ENCODE measurements at regions not wholly inside any gene's neighbourhood (a gene's known extent, or its start where the extent isn't known, plus 50 kb on each side); places are given as distances from the start of the nearest gene placed in this dataset.

GRCh38 chr14:30803185-30803584 is 71.2 kb upstream of the COCH start:
- TF ChIP-seq, protein P1, sequence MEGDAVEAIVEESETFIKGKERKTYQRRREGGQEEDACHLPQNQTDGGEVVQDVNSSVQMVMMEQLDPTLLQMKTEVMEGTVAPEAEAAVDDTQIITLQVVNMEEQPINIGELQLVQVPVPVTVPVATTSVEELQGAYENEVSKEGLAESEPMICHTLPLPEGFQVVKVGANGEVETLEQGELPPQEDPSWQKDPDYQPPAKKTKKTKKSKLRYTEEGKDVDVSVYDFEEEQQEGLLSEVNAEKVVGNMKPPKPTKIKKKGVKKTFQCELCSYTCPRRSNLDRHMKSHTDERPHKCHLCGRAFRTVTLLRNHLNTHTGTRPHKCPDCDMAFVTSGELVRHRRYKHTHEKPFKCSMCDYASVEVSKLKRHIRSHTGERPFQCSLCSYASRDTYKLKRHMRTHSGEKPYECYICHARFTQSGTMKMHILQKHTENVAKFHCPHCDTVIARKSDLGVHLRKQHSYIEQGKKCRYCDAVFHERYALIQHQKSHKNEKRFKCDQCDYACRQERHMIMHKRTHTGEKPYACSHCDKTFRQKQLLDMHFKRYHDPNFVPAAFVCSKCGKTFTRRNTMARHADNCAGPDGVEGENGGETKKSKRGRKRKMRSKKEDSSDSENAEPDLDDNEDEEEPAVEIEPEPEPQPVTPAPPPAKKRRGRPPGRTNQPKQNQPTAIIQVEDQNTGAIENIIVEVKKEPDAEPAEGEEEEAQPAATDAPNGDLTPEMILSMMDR (conservative IDR thresholded peaks at IDR 0.05; ENCODE audit: low read depth, low read length): no peak
- TF ChIP-seq RAD21 (IDR thresholded peaks at IDR 0.05; ENCODE audit: low read length): no peak
- no peak for TF ChIP-seq POLR2A (IDR thresholded peaks at IDR 0.05; ENCODE audit: low read depth, low read length)
- TF ChIP-seq MAZ (IDR thresholded peaks at IDR 0.05; ENCODE audit: borderline replicate concordance, low read depth, low read length): no peak
- no peak for TF ChIP-seq ELK1 (IDR thresholded peaks at IDR 0.05; ENCODE audit: borderline replicate concordance, low read depth, low read length)
- TF ChIP-seq, protein P2, sequence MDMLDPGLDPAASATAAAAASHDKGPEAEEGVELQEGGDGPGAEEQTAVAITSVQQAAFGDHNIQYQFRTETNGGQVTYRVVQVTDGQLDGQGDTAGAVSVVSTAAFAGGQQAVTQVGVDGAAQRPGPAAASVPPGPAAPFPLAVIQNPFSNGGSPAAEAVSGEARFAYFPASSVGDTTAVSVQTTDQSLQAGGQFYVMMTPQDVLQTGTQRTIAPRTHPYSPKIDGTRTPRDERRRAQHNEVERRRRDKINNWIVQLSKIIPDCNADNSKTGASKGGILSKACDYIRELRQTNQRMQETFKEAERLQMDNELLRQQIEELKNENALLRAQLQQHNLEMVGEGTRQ (IDR thresholded peaks at IDR 0.05; ENCODE audit: low read depth, low read length): no peak
- TF ChIP-seq SMC3 (IDR thresholded peaks at IDR 0.05; ENCODE audit: low read depth, low read length): no peak
- TF ChIP-seq RCOR1 (IDR thresholded peaks at IDR 0.05; ENCODE audit: insufficient replicate concordance, low read length): no peak

Data from IMR-90 (cell line).